Astrocyte (in vitro differentiated cells and primary cell): ENCODE measurements at regions not wholly inside any gene's neighbourhood (a gene's known extent, or its start where the extent isn't known, plus 50 kb on each side); places are given as distances from the start of the nearest gene placed in this dataset.

Source experiments
- EZH2 ChIP-seq: IDR thresholded peaks from 2 replicates; pipeline ENCODE4 v1.6.1; 2012; ENCODE audit warnings: mild to moderate bottlenecking, low read length, inconsistent platforms; ENCODE audit not compliant: insufficient read depth
- TF ChIP-seq, protein P1 (sequence below): IDR thresholded peaks from 2 replicates; pipeline ENCODE4 v1.5.1; 2011; ENCODE audit warnings: low read depth, mild to moderate bottlenecking, inconsistent platforms, low read length, moderate library complexity; ENCODE audit not compliant: insufficient read depth

DNA sequence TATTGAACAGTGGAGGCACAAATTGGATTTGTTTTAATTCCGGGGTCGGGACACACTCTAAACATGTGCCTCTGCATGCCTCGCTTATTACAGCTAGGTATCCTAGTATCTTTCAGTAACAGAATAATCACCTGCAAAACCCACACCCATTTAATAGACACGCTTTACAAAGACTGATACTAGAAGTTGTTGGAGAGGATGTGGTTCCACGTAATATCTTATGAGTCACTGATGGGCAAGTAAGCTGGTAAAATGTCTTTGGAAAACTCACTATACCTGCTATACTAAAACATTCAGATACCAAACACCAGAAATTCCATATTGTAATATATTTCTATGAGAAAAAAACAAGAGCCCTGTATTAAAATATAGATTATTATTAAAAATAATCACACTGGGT lies 84.0 kb downstream of the GGTLC2 start:
- no peak for TF ChIP-seq EZH2
- TF ChIP-seq, protein P1, sequence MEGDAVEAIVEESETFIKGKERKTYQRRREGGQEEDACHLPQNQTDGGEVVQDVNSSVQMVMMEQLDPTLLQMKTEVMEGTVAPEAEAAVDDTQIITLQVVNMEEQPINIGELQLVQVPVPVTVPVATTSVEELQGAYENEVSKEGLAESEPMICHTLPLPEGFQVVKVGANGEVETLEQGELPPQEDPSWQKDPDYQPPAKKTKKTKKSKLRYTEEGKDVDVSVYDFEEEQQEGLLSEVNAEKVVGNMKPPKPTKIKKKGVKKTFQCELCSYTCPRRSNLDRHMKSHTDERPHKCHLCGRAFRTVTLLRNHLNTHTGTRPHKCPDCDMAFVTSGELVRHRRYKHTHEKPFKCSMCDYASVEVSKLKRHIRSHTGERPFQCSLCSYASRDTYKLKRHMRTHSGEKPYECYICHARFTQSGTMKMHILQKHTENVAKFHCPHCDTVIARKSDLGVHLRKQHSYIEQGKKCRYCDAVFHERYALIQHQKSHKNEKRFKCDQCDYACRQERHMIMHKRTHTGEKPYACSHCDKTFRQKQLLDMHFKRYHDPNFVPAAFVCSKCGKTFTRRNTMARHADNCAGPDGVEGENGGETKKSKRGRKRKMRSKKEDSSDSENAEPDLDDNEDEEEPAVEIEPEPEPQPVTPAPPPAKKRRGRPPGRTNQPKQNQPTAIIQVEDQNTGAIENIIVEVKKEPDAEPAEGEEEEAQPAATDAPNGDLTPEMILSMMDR, result no peak
